DOHH2 (cell line): ENCODE measurements at regions not wholly inside any gene's neighbourhood (a gene's known extent, or its start where the extent isn't known, plus 50 kb on each side); places are given as distances from the start of the nearest gene placed in this dataset.

Source experiments
- EZH2phosphoT487 ChIP-seq: fragments of 200-600 bp; sonication (generic); IDR thresholded peaks from 2 replicates; pipeline ENCODE4 v1.6.1; 2017; ENCODE audit warnings: borderline replicate concordance, mild to moderate bottlenecking, antibody characterized with exemption, low read length, moderate library complexity, mixed read lengths
- TF ChIP-seq, protein P1 (sequence below): fragments of 200-600 bp; sonication (generic); IDR thresholded peaks from one replicate; pipeline ENCODE4 v1.5.1; 2014; ENCODE audit warnings: antibody characterized with exemption, mild to moderate bottlenecking, low read depth, low read length; ENCODE audit not compliant: poor library complexity, severe bottlenecking

DNA sequence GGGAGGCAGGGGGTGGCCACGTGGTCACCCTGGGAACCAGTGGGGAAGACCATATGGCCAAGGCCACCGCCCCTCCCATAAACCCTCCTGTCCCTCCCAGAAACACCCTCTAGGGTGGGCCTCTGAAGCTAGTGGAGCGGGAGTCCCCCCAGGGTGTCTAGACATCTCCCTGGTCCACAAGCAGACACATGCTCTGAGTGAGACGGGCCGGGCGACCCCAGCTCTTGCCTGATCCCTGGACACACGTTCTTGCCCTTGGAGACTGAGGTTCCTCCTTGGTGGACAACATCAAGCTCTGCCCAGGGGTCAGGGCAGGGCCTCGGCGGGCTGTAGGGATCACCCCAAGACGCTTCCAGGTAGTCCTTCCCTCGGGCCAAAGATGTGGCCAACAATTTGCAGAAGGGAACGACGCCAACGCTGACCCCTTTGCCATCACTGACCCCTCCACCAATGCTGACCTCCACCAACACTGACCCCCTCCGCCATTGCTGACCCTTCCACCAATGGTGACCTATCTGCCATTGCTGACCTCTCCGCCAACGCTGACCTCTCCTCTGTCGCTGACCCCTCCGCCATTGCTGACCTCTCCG lies 57.1 kb downstream of the FOXL3 start:
- TF ChIP-seq EZH2phosphoT487 = no peak
- TF ChIP-seq, protein P1, sequence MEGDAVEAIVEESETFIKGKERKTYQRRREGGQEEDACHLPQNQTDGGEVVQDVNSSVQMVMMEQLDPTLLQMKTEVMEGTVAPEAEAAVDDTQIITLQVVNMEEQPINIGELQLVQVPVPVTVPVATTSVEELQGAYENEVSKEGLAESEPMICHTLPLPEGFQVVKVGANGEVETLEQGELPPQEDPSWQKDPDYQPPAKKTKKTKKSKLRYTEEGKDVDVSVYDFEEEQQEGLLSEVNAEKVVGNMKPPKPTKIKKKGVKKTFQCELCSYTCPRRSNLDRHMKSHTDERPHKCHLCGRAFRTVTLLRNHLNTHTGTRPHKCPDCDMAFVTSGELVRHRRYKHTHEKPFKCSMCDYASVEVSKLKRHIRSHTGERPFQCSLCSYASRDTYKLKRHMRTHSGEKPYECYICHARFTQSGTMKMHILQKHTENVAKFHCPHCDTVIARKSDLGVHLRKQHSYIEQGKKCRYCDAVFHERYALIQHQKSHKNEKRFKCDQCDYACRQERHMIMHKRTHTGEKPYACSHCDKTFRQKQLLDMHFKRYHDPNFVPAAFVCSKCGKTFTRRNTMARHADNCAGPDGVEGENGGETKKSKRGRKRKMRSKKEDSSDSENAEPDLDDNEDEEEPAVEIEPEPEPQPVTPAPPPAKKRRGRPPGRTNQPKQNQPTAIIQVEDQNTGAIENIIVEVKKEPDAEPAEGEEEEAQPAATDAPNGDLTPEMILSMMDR = no peak
